Gastrocnemius medialis (tissue), 4 donors: ENCODE measurements at regions not wholly inside any gene's neighbourhood (a gene's known extent, or its start where the extent isn't known, plus 50 kb on each side); places are given as distances from the start of the nearest gene placed in this dataset.

ENCODE experiments used
- ATAC-seq, 2 donors: fragments of 150-250 bp; one replicate each; pipeline ENCODE4 v1.9.1; 2016
- DNase-seq, 2 donors: peaks; one replicate each; pipeline ENCODE4 v3.0.0-alpha.2; 2019
- H3K27ac ChIP-seq, 4 donors: fragments of 200-600 bp; sonication (generic); 1 replicate in 1 of 4; 2 replicates in 3 of 4; pipeline ENCODE4 v1.5.1; 2016 to 2018; ENCODE audit warnings: mild to moderate bottlenecking in 2 of 4, moderate library complexity in 1 of 4
- H3K27me3 ChIP-seq, 3 donors: fragments of 200-600 bp; sonication (generic) in 2 of 3; 1 replicate in 1 of 3; 2 replicates in 2 of 3; pipeline versions ENCODE4 v1.5.1 to v1.6.0; 2016 to 2019; ENCODE audit warnings: mild to moderate bottlenecking in 1 of 3, moderate library complexity in 1 of 3
- H3K36me3 ChIP-seq, 2 donors: fragments of 200-600 bp; sonication (generic) in 1 of 2; one replicate each; pipeline ENCODE4 v1.5.1; 2017 to 2018
- H3K4me1 ChIP-seq, 2 donors: fragments of 200-600 bp; sonication (generic) in 1 of 2; one replicate each; pipeline ENCODE4 v1.5.1; 2016 to 2017; ENCODE audit warnings: mild to moderate bottlenecking in 2 of 2
- H3K4me3 ChIP-seq, 4 donors: fragments of 200-600 bp; sonication (generic) in 3 of 4; 1 replicate in 1 of 4; 2 replicates in 3 of 4; pipeline ENCODE4 v1.5.1; 2016 to 2019; ENCODE audit warnings: mild to moderate bottlenecking in 2 of 4
- H3K9me3 ChIP-seq, 3 donors: fragments of 200-600 bp; sonication (generic) in 2 of 3; 1 replicate in 1 of 3; 2 replicates in 2 of 3; pipeline ENCODE4 v1.5.1; 2016 to 2019
- CTCF ChIP-seq, 5 experiments: fragments of 450-650 bp in 3 of 5; fragments of 200-600 bp in 2 of 5; sonication (generic) in 2 of 5; IDR thresholded peaks in 4 of 5; conservative IDR thresholded peaks in 1 of 5; 1 replicate in 4 of 5; 2 replicates in 1 of 5; pipeline ENCODE4 v1.5.1; 2016 to 2019; ENCODE audit warnings: antibody characterized with exemption in 5 of 5, mild to moderate bottlenecking in 3 of 5, moderate library complexity in 3 of 5
- POLR2A ChIP-seq, 2 donors: fragments of 450-650 bp; IDR thresholded peaks; one replicate each; pipeline ENCODE4 v1.6.1; 2017; ENCODE audit warnings: antibody characterized with exemption in 2 of 2, mild to moderate bottlenecking in 2 of 2, moderate library complexity in 2 of 2
- in situ Hi-C, 4 donors: fragments of 200-750 bp; cut with MboI; loops; one replicate each; pipeline versions ENCODE4 v1.15.0 to v1.8.0; 2017; ENCODE audit warnings: low sequenced_read_pairs in 4 of 4
- intact Hi-C: fragments of 100-400 bp; cut with DNase I; formaldehyde crosslinking; loops from one replicate; pipeline ENCODE4 v1.15.1; 2023; ENCODE audit warnings: low total_unique reads

GRCh38 chr21:27740084-27740483, 773.2 kb upstream of the ADAMTS5 start:
- DNase-seq, result no peak
- intact Hi-C loops, result no loop called here
- Histone ChIP-seq H3K27ac (no peak overlapping the region), H3K36me3 (no peaks in the 10 kb centered on the region), H3K27me3 (no peaks in the 10 kb centered on the region), H3K9me3 (no peaks in the 10 kb centered on the region), H3K4me1 (no peaks in the 10 kb centered on the region), H3K4me3 (no peak overlapping the region)
- TF ChIP-seq CTCF (IDR thresholded peaks at IDR 0.05 in 4 of 5, conservative IDR thresholded peaks at IDR 0.05 in 1 of 5), result no peak
- no peak for TF ChIP-seq POLR2A (IDR thresholded peaks at IDR 0.05)
- no peak for ATAC-seq
- in situ Hi-C loops, result no loop called here

GRCh38 chr21:27739187-27739586, 772.3 kb upstream of the ADAMTS5 start:
- ATAC-seq, result no peak
- H3K4me3 ChIP-seq, result no peak overlapping the region
- H3K27me3 ChIP-seq, result no peaks in the 10 kb centered on the region
- H3K27ac ChIP-seq, result no peak overlapping the region
- H3K4me1 ChIP-seq, result no peaks in the 10 kb centered on the region
- in situ Hi-C loops (no loop called here), intact Hi-C loops (no loop called here)
- DNase-seq, result no peak
- H3K9me3 ChIP-seq, result no peaks in the 10 kb centered on the region
- no peaks in the 10 kb centered on the region for H3K36me3 ChIP-seq
- no peak for TF ChIP-seq CTCF (IDR thresholded peaks at IDR 0.05 in 4 of 5, conservative IDR thresholded peaks at IDR 0.05 in 1 of 5)
- no peak for TF ChIP-seq POLR2A (IDR thresholded peaks at IDR 0.05)

GRCh38 chr21:27735699-27736098, 768.8 kb upstream of the ADAMTS5 start:
- DNase-seq, result no peak
- no peaks in the 10 kb centered on the region for H3K36me3 ChIP-seq
- H3K27ac ChIP-seq, result no peak overlapping the region
- no peak for ATAC-seq
- H3K27me3 ChIP-seq, result no peaks in the 10 kb centered on the region
- H3K9me3 ChIP-seq, result no peaks in the 10 kb centered on the region
- H3K4me1 ChIP-seq, result no peaks in the 10 kb centered on the region
- H3K4me3 ChIP-seq, result no peak overlapping the region
- TF ChIP-seq CTCF (IDR thresholded peaks at IDR 0.05 in 4 of 5, conservative IDR thresholded peaks at IDR 0.05 in 1 of 5) (no peak), POLR2A (IDR thresholded peaks at IDR 0.05) (no peak)
- in situ Hi-C loops, result no loop called here
- intact Hi-C loops, result no loop called here

DNA sequence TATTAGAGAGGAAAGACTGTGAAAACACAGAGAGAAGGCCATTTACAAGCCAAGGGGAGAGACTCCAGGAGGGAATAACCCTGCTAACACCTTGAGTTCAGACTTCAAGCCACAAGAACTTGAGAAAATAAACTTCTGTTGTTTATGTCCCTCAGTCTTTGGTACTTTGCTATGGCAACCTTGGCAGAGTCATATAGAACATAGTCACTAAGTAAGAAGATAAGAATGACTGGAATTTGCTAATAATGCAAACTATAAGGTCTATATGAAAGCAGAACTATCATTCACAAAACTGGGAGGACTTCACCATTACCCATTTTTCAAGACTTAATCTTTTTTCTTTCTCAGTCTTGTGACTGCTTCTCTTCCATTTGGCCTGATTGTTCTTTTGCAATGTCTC, 767.3 kb upstream of the ADAMTS5 start:
- no peaks in the 10 kb centered on the region for H3K27me3 ChIP-seq
- no peaks in the 10 kb centered on the region for H3K9me3 ChIP-seq
- in situ Hi-C loops, result no loop called here
- H3K27ac ChIP-seq, result no peak overlapping the region
- no peak overlapping the region for H3K4me3 ChIP-seq
- H3K36me3 ChIP-seq, result no peaks in the 10 kb centered on the region
- no peaks in the 10 kb centered on the region for H3K4me1 ChIP-seq
- no peak for TF ChIP-seq POLR2A (IDR thresholded peaks at IDR 0.05)
- no peak for TF ChIP-seq CTCF (IDR thresholded peaks at IDR 0.05 in 4 of 5, conservative IDR thresholded peaks at IDR 0.05 in 1 of 5)
- intact Hi-C loops, result no loop called here
- no peak for DNase-seq
- ATAC-seq, result no peak

DNA sequence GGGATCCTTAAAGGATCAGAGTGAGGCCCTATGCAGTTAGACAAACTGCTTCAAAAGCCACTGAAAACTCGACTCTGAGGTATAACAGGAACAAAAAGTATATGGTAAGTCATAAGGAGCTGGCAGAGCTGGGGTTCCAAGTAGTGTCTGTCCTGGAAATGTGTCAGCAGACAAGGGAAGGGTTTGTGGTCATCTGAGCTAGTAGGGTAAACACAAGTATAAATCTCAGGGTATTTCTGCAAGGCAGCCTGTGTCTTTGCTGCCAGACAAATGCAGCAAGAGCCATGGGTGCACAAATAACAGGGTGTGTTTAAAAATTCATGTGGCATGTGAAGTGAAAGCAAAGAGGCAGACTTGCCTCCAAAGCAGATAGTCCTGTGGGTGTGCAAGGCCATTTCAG, 759.0 kb upstream of the ADAMTS5 start:
- TF ChIP-seq CTCF (IDR thresholded peaks at IDR 0.05 in 4 of 5, conservative IDR thresholded peaks at IDR 0.05 in 1 of 5) (no peak), POLR2A (IDR thresholded peaks at IDR 0.05) (no peak)
- H3K27me3 ChIP-seq, result no peaks in the 10 kb centered on the region
- ATAC-seq, result no peak
- DNase-seq, result no peak
- H3K36me3 ChIP-seq, result no peaks in the 10 kb centered on the region
- in situ Hi-C loops, result no loop called here
- no peak overlapping the region for H3K4me3 ChIP-seq
- no peaks in the 10 kb centered on the region for H3K9me3 ChIP-seq
- H3K27ac ChIP-seq, result no peak overlapping the region
- intact Hi-C loops, result no loop called here
- no peaks in the 10 kb centered on the region for H3K4me1 ChIP-seq
